ENCODE measurements at regions not wholly inside any gene's neighbourhood (a gene's known extent, or its start where the extent isn't known, plus 50 kb on each side); places are given as distances from the start of the nearest gene placed in this dataset.

DNA sequence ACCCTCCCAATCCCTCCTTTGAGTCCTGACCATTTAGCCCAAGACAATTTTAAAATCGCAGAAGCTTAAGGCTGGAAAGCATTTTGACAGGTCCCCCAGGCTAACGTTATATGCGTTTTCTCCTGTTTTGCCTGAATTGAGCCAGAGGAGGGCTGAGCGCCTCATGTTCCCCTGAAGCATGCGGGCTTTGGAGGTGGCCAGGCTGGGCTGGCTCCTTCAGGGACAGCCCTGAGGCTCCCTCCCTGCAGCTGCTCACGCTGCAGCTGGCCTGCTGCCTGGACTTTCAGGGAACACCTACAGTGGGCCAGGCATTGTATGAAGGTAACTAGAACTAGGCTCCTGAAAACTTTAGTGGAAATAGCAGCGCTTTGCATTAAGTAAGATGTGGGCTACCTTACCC, 179.2 kb downstream of the ACKR3 start:
- H3K27ac ChIP-seq = peak overlapping the region in 1 of 2 donors; percentile 15
- H3K4me3 ChIP-seq = no peak overlapping the region
- TF ChIP-seq, protein P1, sequence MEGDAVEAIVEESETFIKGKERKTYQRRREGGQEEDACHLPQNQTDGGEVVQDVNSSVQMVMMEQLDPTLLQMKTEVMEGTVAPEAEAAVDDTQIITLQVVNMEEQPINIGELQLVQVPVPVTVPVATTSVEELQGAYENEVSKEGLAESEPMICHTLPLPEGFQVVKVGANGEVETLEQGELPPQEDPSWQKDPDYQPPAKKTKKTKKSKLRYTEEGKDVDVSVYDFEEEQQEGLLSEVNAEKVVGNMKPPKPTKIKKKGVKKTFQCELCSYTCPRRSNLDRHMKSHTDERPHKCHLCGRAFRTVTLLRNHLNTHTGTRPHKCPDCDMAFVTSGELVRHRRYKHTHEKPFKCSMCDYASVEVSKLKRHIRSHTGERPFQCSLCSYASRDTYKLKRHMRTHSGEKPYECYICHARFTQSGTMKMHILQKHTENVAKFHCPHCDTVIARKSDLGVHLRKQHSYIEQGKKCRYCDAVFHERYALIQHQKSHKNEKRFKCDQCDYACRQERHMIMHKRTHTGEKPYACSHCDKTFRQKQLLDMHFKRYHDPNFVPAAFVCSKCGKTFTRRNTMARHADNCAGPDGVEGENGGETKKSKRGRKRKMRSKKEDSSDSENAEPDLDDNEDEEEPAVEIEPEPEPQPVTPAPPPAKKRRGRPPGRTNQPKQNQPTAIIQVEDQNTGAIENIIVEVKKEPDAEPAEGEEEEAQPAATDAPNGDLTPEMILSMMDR (IDR thresholded peaks at IDR 0.05) = no peak
- DNase-seq (ENCODE audit: low spot score) = no peak

DNA sequence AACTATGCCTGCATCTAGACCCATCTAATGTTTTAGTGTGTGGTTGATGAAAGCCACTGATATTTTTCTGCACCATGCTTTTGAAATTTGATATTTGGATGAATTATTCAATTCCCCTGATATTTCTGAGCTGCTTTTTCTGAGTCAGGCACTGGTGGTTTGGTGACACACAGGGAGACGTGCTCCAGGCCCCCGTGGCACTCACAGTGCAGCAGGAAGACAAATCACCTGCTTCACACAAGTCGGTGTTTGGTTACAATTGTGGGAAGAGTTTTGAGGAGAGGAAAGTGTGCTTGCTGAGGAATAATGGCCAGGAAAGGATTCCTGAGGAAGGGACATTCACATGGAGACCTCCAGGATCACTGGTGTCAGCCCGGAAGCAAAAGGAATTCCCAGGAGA, 179.7 kb downstream of the ACKR3 start:
- no peak for DNase-seq (ENCODE audit: low spot score)
- H3K27ac ChIP-seq = no peak overlapping the region
- TF ChIP-seq, protein P1 (IDR thresholded peaks at IDR 0.05) = no peak
- no peak overlapping the region for H3K4me3 ChIP-seq

DNA sequence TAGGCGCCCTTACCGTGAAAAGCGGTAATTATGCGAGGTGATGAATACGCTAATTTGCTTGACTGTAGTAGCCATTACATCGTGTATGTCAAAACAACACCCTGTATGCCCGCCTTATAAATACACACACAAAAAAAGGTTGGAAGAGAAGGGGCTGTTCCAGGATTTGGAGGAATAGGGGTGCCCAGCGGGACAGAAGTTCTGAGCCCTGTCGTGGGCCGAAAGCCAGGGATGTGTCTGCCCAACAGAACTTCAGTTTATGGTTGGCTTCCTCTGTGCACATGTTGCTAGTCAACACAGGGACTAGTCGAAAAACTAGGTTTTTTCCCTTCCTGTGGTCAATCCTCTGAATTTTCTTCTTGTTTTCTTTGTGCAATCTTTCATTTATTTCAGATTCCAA, 182.5 kb downstream of the ACKR3 start:
- no peak overlapping the region for H3K4me3 ChIP-seq
- H3K27ac ChIP-seq = no peak overlapping the region
- TF ChIP-seq, protein P1 (IDR thresholded peaks at IDR 0.05) = no peak
- no peak for DNase-seq (ENCODE audit: low spot score)

DNA sequence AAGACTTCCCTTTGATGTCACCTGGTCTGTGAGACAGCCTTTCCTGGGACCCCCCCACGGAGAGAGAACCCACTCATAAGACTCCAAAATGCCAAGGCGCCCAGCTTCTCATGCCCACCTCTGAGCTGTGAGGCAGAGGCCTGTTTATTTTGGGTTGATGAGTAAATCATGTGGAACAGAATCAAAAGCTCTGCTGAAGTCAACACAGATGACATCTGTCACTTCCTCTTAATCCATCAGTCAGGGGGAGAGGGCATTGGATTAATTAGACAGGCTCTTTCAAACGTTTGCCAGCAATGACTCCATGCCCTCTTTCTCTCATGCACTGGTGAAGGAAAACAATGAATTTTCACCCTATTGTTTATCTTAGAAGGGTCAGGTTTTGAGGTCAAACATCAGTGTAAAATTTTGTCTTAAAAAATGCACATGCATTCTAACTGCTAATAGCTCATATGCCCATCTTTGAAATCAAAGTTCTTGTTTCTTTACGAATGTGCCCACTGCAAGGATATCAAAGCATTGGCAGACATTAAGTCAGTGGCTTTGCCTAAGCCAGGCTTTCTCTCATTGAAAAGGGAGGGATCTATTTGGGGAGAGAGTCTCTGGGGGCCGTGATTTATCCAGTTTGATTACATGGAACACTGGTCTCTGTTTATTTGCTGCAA, 184.1 kb downstream of the ACKR3 start:
- no peak overlapping the region for H3K4me3 ChIP-seq
- H3K27ac ChIP-seq = no peak overlapping the region
- DNase-seq (ENCODE audit: low spot score) = no peak
- TF ChIP-seq, protein P1 (IDR thresholded peaks at IDR 0.05) = no peak

DNA sequence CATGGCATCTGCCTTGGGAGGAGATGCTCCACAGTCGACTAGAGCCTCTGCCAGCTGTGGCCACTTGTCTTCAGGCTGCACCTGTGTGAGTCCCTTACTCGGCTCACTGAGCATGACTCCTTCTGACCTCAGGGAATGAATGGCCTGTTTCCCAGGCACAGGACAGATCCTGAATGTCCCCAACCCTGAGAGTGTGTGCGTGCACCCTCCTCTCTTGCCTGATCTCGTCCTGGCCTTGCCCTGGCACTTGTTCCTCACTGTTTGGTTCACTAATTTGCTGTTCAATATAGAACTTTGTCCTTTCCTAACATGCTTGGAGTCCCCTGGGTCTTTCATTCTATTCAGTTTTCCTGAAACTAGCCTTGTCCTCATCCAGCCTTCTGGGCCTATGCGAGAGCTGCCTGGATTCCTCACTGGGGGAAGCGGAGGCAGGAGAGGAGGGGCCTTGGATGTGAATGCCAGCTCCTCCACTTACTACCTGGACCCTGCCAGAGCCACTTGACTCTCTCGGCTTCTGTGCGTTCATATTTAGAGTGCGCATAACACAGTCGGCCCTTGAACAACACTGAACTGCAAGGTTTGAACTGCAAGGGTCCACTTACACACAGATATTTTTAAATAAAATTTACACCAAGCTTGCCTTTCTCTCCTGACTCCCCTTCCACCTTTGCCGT, 184.8 kb downstream of the ACKR3 start:
- DNase-seq (ENCODE audit: low spot score) = no peak
- Histone ChIP-seq H3K4me3 (no peak overlapping the region), H3K27ac (no peak overlapping the region)
- TF ChIP-seq, protein P1 (IDR thresholded peaks at IDR 0.05) = no peak

DNA sequence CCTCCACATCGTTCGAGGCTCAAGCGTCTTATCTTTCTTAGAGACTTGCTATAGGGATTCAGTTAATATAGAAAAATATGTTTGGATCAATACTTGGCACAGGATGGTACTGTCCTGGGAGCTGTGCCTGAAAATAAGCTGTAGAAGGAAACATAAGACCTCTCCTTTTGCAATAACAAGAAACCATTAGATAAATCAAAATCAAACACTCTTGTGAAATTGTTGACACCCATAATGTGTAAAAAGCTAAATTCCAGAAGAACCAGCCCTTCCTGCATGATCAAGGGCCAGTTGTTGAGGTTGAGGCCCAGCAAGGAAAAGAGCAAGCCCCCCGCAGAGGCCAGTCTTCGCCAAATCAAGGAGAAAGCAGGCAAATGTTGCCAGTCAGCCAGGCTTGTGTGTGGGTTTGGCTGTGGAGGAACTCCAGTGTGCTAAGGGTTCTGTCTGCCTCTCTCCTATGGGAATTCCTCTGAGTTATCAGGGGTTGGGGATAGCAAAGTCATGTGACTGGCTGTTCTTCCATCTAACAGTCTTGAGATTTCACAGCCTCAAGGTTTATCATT, 185.7 kb downstream of the ACKR3 start:
- DNase-seq (ENCODE audit: low spot score) = no peak
- TF ChIP-seq, protein P1 (IDR thresholded peaks at IDR 0.05) = no peak
- no peak overlapping the region for H3K27ac ChIP-seq
- H3K4me3 ChIP-seq = no peak overlapping the region

DNA sequence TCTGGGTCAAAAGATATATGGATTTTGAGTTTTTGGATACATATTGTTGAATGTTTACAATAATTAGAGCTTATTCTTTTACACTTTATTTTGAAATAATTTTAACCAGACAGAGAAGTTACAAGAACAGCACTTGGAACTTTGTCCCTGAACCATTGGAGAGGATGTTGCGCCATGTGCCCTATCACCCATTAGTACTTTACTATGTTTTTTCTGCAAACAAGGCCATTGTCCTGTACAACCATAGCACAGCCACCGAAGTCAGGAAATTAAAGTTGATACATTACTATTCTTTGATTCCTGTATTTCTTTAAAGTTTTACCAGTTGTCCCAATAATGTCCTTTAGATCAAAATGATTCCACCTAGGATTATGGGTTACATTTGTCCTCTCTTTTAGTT, 188.8 kb downstream of the ACKR3 start:
- TF ChIP-seq, protein P1 (IDR thresholded peaks at IDR 0.05) = no peak
- Histone ChIP-seq H3K27ac (no peak overlapping the region), H3K4me3 (no peak overlapping the region)
- no peak for DNase-seq (ENCODE audit: low spot score)
